ENCODE measurements at regions not wholly inside any gene's neighbourhood (a gene's known extent, or its start where the extent isn't known, plus 50 kb on each side); places are given as distances from the start of the nearest gene placed in this dataset.

DNA sequence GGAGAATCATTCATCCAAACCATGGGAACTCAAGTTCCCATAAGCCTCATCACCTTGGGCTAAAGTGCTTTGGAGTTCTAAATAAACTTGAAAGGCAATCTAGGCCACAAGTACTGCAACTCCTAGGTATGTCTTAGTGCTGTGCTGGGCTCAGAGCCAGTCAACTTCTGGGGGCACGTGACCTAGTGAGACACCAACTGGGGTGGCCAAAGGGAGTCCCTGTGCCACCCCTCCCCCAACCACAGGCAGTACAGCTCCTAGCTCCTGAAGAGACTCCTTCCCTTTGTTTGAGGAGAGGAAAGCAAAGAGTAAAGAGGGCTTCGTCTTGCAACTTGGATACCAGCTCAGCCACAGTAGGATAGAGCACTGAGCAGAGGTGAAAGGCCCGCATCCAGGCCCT lies 154.2 kb upstream of the IL1RAPL2 start:
- Histone ChIP-seq H4K5ac (ENCODE audit: low read depth, low read length) (no peak overlapping the region), H2AK9ac (replicated peaks; ENCODE audit: low read depth, low read length, poor library complexity) (no peak overlapping the region), H3K36me3 (ENCODE audit: control insufficient read depth, insufficient read depth, low read length) (no peaks in the 10 kb centered on the region), H3K4me3 (ENCODE audit: insufficient read depth, low read depth, low read length) (no peak overlapping the region), H3K14ac (replicated peaks; ENCODE audit: low read depth, low read length) (no peak overlapping the region), H3K18ac (ENCODE audit: low read depth, low read length) (no peak overlapping the region), H3K79me1 (ENCODE audit: low read depth in 1 of 2, low read length in 2 of 2) (no peaks in the 10 kb centered on the region), H2BK120ac (ENCODE audit: low read depth, low read length) (no peak overlapping the region), H3K56ac (ENCODE audit: extremely low read depth, insufficient read depth, low read length) (no peak overlapping the region), H2BK15ac (ENCODE audit: low read depth, low read length) (no peak overlapping the region), H2BK20ac (ENCODE audit: low read depth, low read length) (no peak overlapping the region), H3K27me3 (ENCODE audit: control insufficient read depth, insufficient read depth, low read length) (no peaks in the 10 kb centered on the region), H3K9me1 (ENCODE audit: insufficient read depth, low read length) (no peaks in the 10 kb centered on the region), H3K9me3 (ENCODE audit: control insufficient read depth, insufficient read depth, low read length) (no peaks in the 10 kb centered on the region), H3K4me2 (ENCODE audit: low read depth, low read length) (no peak overlapping the region), H3K4ac (ENCODE audit: low read depth, low read length) (no peak overlapping the region), H2AFZ (replicated peaks; ENCODE audit: low read length, poor library complexity) (no peak overlapping the region), H3K27ac (ENCODE audit: insufficient read depth, low read length) (no peak overlapping the region), H3K4me1 (ENCODE audit: control insufficient read depth, insufficient read depth, low read length) (no peaks in the 10 kb centered on the region), H4K91ac (ENCODE audit: insufficient read depth, low read depth, low read length) (no peak overlapping the region), H2AK5ac (ENCODE audit: low read depth, low read length) (no peak overlapping the region), H4K8ac (ENCODE audit: low read depth in 2 of 2, low read length in 2 of 2) (no peak overlapping the region), H2BK5ac (ENCODE audit: low read depth, low read length, poor library complexity, severe bottlenecking) (no peak overlapping the region), H3K23ac (ENCODE audit: low read depth, low read length) (no peak overlapping the region), H4K20me1 (ENCODE audit: insufficient read depth, low read length) (no peaks in the 10 kb centered on the region), H3K9ac (ENCODE audit: low read depth, low read length) (no peak overlapping the region)
- TF ChIP-seq CEBPB (IDR thresholded peaks at IDR 0.05; ENCODE audit: low read depth, low read length), result no peak
- TF ChIP-seq CHD1 (IDR thresholded peaks at IDR 0.05; ENCODE audit: low read depth, low read length), result no peak
- CTCF ChIA-PET, result no interaction called here
- dilution Hi-C loops (cut with HindIII; ENCODE audit: low sequenced_read_pairs, unreplicated experiment), result no loop called here
- intact Hi-C loops (cut with micrococcal nuclease), result no loop called here
- BruUV-seq (replicated peaks), result no TSS peak
- DNase-seq, result no peak
- POLR2A ChIA-PET (ENCODE audit: unreplicated experiment), result no interaction called here
- WGBS, 2 experiments (ENCODE audit: extremely low coverage in 2 of 2, insufficient read length in 1 of 2), result no CpG with 5 or more reads among the region's 3 CpGs
- in situ Hi-C loops (cut with MboI; ENCODE audit: low sequenced_read_pairs), result no loop called here
- no peak for ATAC-seq (ENCODE audit: low read depth)

All from IMR-90 (cell line).